Progenitor cell of endocrine pancreas (in vitro differentiated cells): ENCODE measurements at regions not wholly inside any gene's neighbourhood (a gene's known extent, or its start where the extent isn't known, plus 50 kb on each side); places are given as distances from the start of the nearest gene placed in this dataset.

ENCODE experiments used
- DNase-seq: peaks from one replicate; pipeline ENCODE4 v3.0.0; 2021; ENCODE audit warnings: low spot score; ENCODE audit not compliant: unreplicated experiment
- H3K27ac Mint-ChIP-seq: 2 replicates; pipeline ENCODE4 v1.8.0; 2021; ENCODE audit warnings: mild to moderate bottlenecking, moderate library complexity, mixed read lengths
- H3K27me3 Mint-ChIP-seq: 2 replicates; pipeline ENCODE4 v1.8.0; 2021; ENCODE audit warnings: mixed read lengths
- H3K36me3 Mint-ChIP-seq: 2 replicates; pipeline ENCODE4 v1.8.0; 2022; ENCODE audit warnings: mixed read lengths; ENCODE audit not compliant: insufficient read depth
- H3K4me1 Mint-ChIP-seq: 2 replicates; pipeline ENCODE4 v1.8.0; 2021; ENCODE audit warnings: low read depth, mixed read lengths
- H3K4me3 Mint-ChIP-seq: 2 replicates; pipeline ENCODE4 v1.8.0; 2021; ENCODE audit warnings: low read depth, mild to moderate bottlenecking, moderate library complexity, mixed read lengths
- H3K9me3 Mint-ChIP-seq: 2 replicates; pipeline ENCODE4 v1.8.0; 2021; ENCODE audit warnings: low read depth, mixed read lengths
- CTCF ChIP-seq: fragments of 200-600 bp; sonication (generic); IDR thresholded peaks from one replicate; pipeline ENCODE4 v1.5.0; 2021; ENCODE audit warnings: antibody characterized with exemption, mild to moderate bottlenecking; ENCODE audit not compliant: unreplicated experiment

GRCh38 chr18:69217196-69218000 is 183.3 kb upstream of the DOK6 start:
- H3K9me3 Mint-ChIP-seq = no peaks in the 10 kb centered on the region
- no peak for DNase-seq
- no peak overlapping the region for H3K27ac Mint-ChIP-seq
- peaks cover 6% of the 10 kb centered on the region for H3K4me1 Mint-ChIP-seq
- H3K4me3 Mint-ChIP-seq = no peak overlapping the region
- H3K36me3 Mint-ChIP-seq = no peaks in the 10 kb centered on the region
- TF ChIP-seq CTCF = no peak
- H3K27me3 Mint-ChIP-seq = no peaks in the 10 kb centered on the region

GRCh38 chr18:69220529-69220928 is 180.2 kb upstream of the DOK6 start:
- TF ChIP-seq CTCF = no peak
- DNase-seq = no peak
- Mint-ChIP-seq H3K9me3 (no peaks in the 10 kb centered on the region), H3K27me3 (no peaks in the 10 kb centered on the region), H3K27ac (no peak overlapping the region), H3K4me1 (peaks cover 6% of the 10 kb centered on the region), H3K36me3 (no peaks in the 10 kb centered on the region), H3K4me3 (no peak overlapping the region)

GRCh38 chr18:69222089-69222488 is 178.6 kb upstream of the DOK6 start:
- H3K4me1 Mint-ChIP-seq = peaks cover 9% of the 10 kb centered on the region
- H3K27me3 Mint-ChIP-seq = no peaks in the 10 kb centered on the region
- no peak for TF ChIP-seq CTCF
- H3K36me3 Mint-ChIP-seq = no peaks in the 10 kb centered on the region
- DNase-seq = no peak
- H3K4me3 Mint-ChIP-seq = no peak overlapping the region
- no peaks in the 10 kb centered on the region for H3K9me3 Mint-ChIP-seq
- H3K27ac Mint-ChIP-seq = no peak overlapping the region

- Mint-ChIP-seq H3K4me3 (no peak overlapping the region), H3K9me3 (no peaks in the 10 kb centered on the region), H3K36me3 (no peaks in the 10 kb centered on the region), H3K27me3 (no peaks in the 10 kb centered on the region), H3K4me1 (peaks cover 5% of the 10 kb centered on the region), H3K27ac (no peak overlapping the region)
- no peak for DNase-seq
- TF ChIP-seq CTCF = no peak
Observed at GRCh38 chr18:69226971-69227370, 173.7 kb upstream of the DOK6 start.

- peak overlapping the region; percentile 34 for H3K27ac Mint-ChIP-seq
- no peak for DNase-seq
- H3K4me3 Mint-ChIP-seq = no peak overlapping the region
- H3K36me3 Mint-ChIP-seq = no peaks in the 10 kb centered on the region
- H3K4me1 Mint-ChIP-seq = peaks cover 5% of the 10 kb centered on the region
- no peak for TF ChIP-seq CTCF
- H3K27me3 Mint-ChIP-seq = no peaks in the 10 kb centered on the region
- no peaks in the 10 kb centered on the region for H3K9me3 Mint-ChIP-seq
Observed at GRCh38 chr18:69230204-69230603, 170.5 kb upstream of the DOK6 start.
